Activated CD8-positive, alpha-beta T cell treated with anti-CD3 and anti-CD28 coated beads for 36 hours (primary cell): ENCODE measurements at regions not wholly inside any gene's neighbourhood (a gene's known extent, or its start where the extent isn't known, plus 50 kb on each side); places are given as distances from the start of the nearest gene placed in this dataset.

Experiments
- ATAC-seq: fragments of 200-7000 bp; cut with Tn5 transposase; one replicate; pipeline ENCODE4 v1.10.0; 2021; ENCODE audit warnings: mild to moderate bottlenecking, moderate library complexity
- CTCF ChIA-PET: fragments of 350-600 bp; sonication (Branson Sonifier 250); formaldehyde crosslinking; loops from one replicate; lab custom pipeline; 2021; ENCODE audit warnings: antibody characterized with exemption; lab: Charles Lee
- POLR2A ChIA-PET: fragments of 350-600 bp; sonication (Branson Sonifier 250); formaldehyde crosslinking; loops from one replicate; lab custom pipeline; 2021; ENCODE audit warnings: antibody characterized with exemption; lab: Charles Lee
- DNase-seq: peaks from one replicate; pipeline ENCODE4 v3.0.0-alpha.2; 2020
- H3K27ac Mint-ChIP-seq: one replicate; pipeline ENCODE4 v1.8.0; 2021; ENCODE audit warnings: mild to moderate bottlenecking, mixed read lengths
- H3K27me3 Mint-ChIP-seq: one replicate; pipeline ENCODE4 v1.8.0; 2021; ENCODE audit warnings: mixed read lengths
- H3K36me3 Mint-ChIP-seq: one replicate; pipeline ENCODE4 v1.8.0; 2021; ENCODE audit warnings: low read depth, mixed read lengths
- H3K4me1 Mint-ChIP-seq: one replicate; pipeline ENCODE4 v1.8.0; 2021; ENCODE audit warnings: low read depth, mixed read lengths
- H3K4me3 Mint-ChIP-seq: one replicate; pipeline ENCODE4 v1.8.0; 2021; ENCODE audit warnings: mild to moderate bottlenecking, moderate library complexity, mixed read lengths
- H3K9me3 Mint-ChIP-seq: one replicate; pipeline ENCODE4 v1.8.0; 2021; ENCODE audit warnings: mixed read lengths
- intact Hi-C: fragments of 100-400 bp; cut with micrococcal nuclease; formaldehyde crosslinking; loops from one replicate; pipeline ENCODE4 v1.10.0; 2022
- TF ChIP-seq, protein P1 (sequence below): fragments of 200-600 bp; IDR thresholded peaks from one replicate; pipeline ENCODE4 v1.8.0; 2022; ENCODE audit warnings: antibody characterized with exemption, mild to moderate bottlenecking

DNA sequence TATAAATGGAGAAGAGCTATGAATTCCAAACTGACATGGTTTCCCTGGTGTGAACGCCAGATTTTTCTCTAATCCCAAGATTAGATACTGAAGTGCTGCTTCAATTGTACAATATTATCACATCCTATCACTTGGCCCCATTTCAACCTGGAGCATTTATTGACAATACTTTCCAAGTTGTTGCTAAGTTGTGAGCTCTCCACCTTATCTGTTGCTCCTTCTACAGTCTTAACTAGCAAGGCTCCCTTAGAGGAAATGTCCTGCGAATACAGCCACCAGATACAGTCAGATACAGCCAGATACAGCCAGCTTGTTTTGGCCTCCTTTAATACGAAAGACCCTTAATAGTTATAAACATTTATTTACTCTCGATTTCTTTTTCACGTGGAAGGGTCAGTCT lies 466.3 kb upstream of the FAM241A start:
- no peak for ATAC-seq
- no peak overlapping the region for H3K27ac Mint-ChIP-seq

DNA sequence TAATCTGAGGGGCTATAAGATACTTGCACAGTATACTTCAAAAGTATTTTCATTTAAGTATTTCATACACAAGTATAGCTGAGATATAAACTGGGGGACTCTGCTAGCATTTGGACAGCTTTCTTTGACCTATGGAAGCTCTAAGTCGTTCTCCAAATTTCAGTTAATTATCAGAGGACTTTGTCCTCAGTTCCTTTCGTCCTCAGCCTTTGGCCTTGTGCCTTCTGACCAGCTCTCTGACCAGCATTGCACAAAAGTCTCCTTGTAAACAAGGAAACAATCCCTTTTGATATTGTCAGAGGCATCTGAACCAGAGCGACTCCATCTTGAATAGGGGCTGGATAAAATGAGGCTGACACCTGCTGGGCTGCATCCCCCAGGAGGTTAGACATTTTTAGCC lies 464.0 kb upstream of the FAM241A start:
- POLR2A ChIA-PET = interaction anchor here (1.0 kb wide), 1 partner anchor 10 kb away, joined by 3 read pairs; no protein-coding TSS in a partner anchor
- CTCF ChIA-PET = no interaction called here
- no peak for ATAC-seq
- TF ChIP-seq, protein P1, sequence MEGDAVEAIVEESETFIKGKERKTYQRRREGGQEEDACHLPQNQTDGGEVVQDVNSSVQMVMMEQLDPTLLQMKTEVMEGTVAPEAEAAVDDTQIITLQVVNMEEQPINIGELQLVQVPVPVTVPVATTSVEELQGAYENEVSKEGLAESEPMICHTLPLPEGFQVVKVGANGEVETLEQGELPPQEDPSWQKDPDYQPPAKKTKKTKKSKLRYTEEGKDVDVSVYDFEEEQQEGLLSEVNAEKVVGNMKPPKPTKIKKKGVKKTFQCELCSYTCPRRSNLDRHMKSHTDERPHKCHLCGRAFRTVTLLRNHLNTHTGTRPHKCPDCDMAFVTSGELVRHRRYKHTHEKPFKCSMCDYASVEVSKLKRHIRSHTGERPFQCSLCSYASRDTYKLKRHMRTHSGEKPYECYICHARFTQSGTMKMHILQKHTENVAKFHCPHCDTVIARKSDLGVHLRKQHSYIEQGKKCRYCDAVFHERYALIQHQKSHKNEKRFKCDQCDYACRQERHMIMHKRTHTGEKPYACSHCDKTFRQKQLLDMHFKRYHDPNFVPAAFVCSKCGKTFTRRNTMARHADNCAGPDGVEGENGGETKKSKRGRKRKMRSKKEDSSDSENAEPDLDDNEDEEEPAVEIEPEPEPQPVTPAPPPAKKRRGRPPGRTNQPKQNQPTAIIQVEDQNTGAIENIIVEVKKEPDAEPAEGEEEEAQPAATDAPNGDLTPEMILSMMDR = no peak
- Mint-ChIP-seq H3K36me3 (no peaks in the 10 kb centered on the region), H3K27ac (no peak overlapping the region), H3K4me3 (no peak overlapping the region), H3K4me1 (no peaks in the 10 kb centered on the region), H3K27me3 (no peaks in the 10 kb centered on the region), H3K9me3 (peaks cover 1% of the 10 kb centered on the region)
- intact Hi-C loops = no loop called here
- no peak for DNase-seq

More for the DNA sequence above, 466.3 kb upstream of the FAM241A start:
- H3K4me1 Mint-ChIP-seq = no peaks in the 10 kb centered on the region
- CTCF ChIA-PET = no interaction called here
- no peaks in the 10 kb centered on the region for H3K36me3 Mint-ChIP-seq
- peaks cover 1% of the 10 kb centered on the region for H3K9me3 Mint-ChIP-seq
- no peak for DNase-seq
- no peak overlapping the region for H3K4me3 Mint-ChIP-seq
- TF ChIP-seq, protein P1 = no peak
- no peaks in the 10 kb centered on the region for H3K27me3 Mint-ChIP-seq
- POLR2A ChIA-PET = no interaction called here
- intact Hi-C loops = no loop called here

GRCh38 chr4:111681751-111682150 lies 463.5 kb upstream of the FAM241A start:
- H3K36me3 Mint-ChIP-seq = no peaks in the 10 kb centered on the region
- no peak overlapping the region for H3K27ac Mint-ChIP-seq
- no peak for DNase-seq
- CTCF ChIA-PET = no interaction called here
- intact Hi-C loops = no loop called here
- TF ChIP-seq, protein P1 = no peak
- no peak overlapping the region for H3K4me3 Mint-ChIP-seq
- H3K27me3 Mint-ChIP-seq = no peaks in the 10 kb centered on the region
- H3K4me1 Mint-ChIP-seq = no peaks in the 10 kb centered on the region
- H3K9me3 Mint-ChIP-seq = peaks cover 1% of the 10 kb centered on the region
- ATAC-seq = no peak
- POLR2A ChIA-PET = interaction anchor here (1.0 kb wide), 1 partner anchor 10 kb away, joined by 3 read pairs; no protein-coding TSS in a partner anchor

GRCh38 chr4:111685205-111685604 lies 460.0 kb upstream of the FAM241A start:
- intact Hi-C loops = no loop called here
- H3K27ac Mint-ChIP-seq = no peak overlapping the region
- ATAC-seq (no peak), DNase-seq (no peak)
- no peaks in the 10 kb centered on the region for H3K27me3 Mint-ChIP-seq
- ChIA-PET CTCF (no interaction called here), POLR2A (no interaction called here)
- TF ChIP-seq, protein P1 = no peak
- no peaks in the 10 kb centered on the region for H3K36me3 Mint-ChIP-seq
- H3K4me3 Mint-ChIP-seq = no peak overlapping the region
- no peaks in the 10 kb centered on the region for H3K4me1 Mint-ChIP-seq
- no peaks in the 10 kb centered on the region for H3K9me3 Mint-ChIP-seq

GRCh38 chr4:111689214-111689613 lies 456.0 kb upstream of the FAM241A start:
- ATAC-seq = no peak
- Mint-ChIP-seq H3K4me3 (no peak overlapping the region), H3K36me3 (no peaks in the 10 kb centered on the region), H3K27me3 (no peaks in the 10 kb centered on the region), H3K4me1 (no peaks in the 10 kb centered on the region), H3K27ac (no peak overlapping the region), H3K9me3 (peaks cover 1% of the 10 kb centered on the region)
- POLR2A ChIA-PET = no interaction called here
- CTCF ChIA-PET = no interaction called here
- intact Hi-C loops = no loop called here
- TF ChIP-seq, protein P1 = no peak
- no peak for DNase-seq
